Fibroblast of villous mesenchyme (primary cell): ENCODE measurements at regions not wholly inside any gene's neighbourhood (a gene's known extent, or its start where the extent isn't known, plus 50 kb on each side); places are given as distances from the start of the nearest gene placed in this dataset. TPM values are rescaled to one million over a fixed set of nuclear protein-coding genes. Genes with fewer than 3 reads are reported as not detected.

Experiments used
- DNase-seq: peaks from one replicate; pipeline ENCODE4 v3.0.0-alpha.2; 2010; ENCODE audit warnings: low read depth
- H3K4me3 ChIP-seq: 2 replicates; pipeline ENCODE4 v1.5.1; 2011; ENCODE audit warnings: low read depth, mild to moderate bottlenecking, low read length
- CTCF ChIP-seq: IDR thresholded peaks from 2 replicates; pipeline ENCODE4 v1.5.1; 2012; ENCODE audit warnings: low read depth, mild to moderate bottlenecking, low read length; ENCODE audit not compliant: insufficient read depth
- small RNA-seq: library from RNA; depleted of rRNA; stranded (forward); fragments of <200 nt; gene quantifications from one replicate; pipeline ENCODE3, GENCODE V24; 2012

- no peak for DNase-seq
- no peak for TF ChIP-seq CTCF
- no peak overlapping the region for H3K4me3 ChIP-seq
Measured at GRCh38 chr10:126851414-126852108, 53.7 kb upstream of the DOCK1 start.

GRCh38 chr10:126854726-126855495 lies 50.3 kb upstream of the DOCK1 start:
- H3K4me3 ChIP-seq, result no peak overlapping the region
- no peak for DNase-seq
- TF ChIP-seq CTCF, result no peak

Small RNA genes lying in the stretch of these regions (small RNA-seq; reads per million reads assigned to genes)
- gene RF00271, result not detected
